Activated CD8-positive, alpha-beta memory T cell treated with anti-CD3 and anti-CD28 coated beads for 4 hours (primary cell): ENCODE measurements at regions not wholly inside any gene's neighbourhood (a gene's known extent, or its start where the extent isn't known, plus 50 kb on each side); places are given as distances from the start of the nearest gene placed in this dataset.
"Not testable (repeated sequence)": the region's sequence is repeated elsewhere in the genome, so short reads cannot be mapped to it uniquely, and the experiment has no call there.

Experiments
- DNase-seq, 2 donors: peaks; one replicate each; pipeline ENCODE4 v3.0.0-alpha.2; 2020; ENCODE audit warnings: low read depth in 2 of 2

DNA sequence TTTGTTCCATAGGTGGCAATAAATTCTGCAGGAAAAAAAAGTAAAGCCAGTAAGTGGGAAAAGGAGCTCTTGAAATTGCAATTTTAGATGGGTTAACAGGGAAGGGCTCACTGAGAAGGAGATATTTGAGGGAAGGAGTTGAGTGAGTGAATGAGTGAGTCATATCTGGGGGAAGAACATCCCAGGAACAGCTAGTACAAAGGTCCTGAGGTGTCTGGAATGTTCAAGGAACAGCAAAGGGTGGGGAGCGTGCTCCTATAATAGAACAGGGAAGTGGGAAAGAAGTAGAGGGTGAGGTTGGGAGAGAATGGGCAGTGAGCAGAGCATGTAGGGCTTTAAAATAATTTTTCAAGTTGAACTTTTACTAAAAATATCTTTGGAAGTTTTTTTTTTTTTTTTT, 68.0 kb upstream of the PSME4 start:
- no peak for DNase-seq

DNA sequence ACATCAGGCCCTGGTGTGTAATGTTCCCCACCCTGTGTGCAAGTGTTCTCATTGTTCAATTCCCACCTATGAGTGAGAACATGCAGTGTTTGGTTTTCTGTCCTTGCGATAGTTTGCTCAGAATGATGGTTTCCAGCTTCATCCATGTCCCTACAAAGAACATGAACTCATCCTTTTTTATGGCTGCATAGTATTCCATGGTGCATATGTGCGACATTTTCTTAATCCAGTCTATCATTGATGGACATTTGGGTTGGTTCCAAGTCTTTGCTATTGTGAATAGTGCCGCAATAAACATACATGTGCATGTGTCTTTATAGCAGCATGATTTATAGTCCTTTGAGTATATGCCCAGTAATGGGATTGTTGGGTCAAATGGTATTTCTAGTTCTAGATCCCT, 60.5 kb upstream of the PSME4 start:
- not testable (repeated sequence) for DNase-seq

DNA sequence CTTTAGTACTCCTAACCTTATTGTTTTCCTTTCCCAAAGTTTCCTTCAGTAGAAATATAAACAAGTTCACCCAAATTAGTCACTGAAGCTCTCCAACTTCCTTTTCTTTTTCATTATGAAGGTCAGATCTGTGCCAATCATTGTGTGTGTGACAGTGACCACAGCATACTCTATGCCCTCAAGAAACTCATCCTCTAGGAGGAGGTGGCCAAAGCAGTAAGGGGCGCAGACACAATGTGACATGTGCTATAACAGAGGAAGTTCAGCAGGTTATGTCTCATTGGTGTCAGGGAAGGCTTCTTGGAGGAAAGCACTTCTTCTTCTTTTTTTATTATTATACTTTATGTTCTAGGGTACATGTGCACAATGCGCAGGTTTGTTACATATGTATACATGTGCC, 60.0 kb upstream of the PSME4 start:
- no peak for DNase-seq

DNA sequence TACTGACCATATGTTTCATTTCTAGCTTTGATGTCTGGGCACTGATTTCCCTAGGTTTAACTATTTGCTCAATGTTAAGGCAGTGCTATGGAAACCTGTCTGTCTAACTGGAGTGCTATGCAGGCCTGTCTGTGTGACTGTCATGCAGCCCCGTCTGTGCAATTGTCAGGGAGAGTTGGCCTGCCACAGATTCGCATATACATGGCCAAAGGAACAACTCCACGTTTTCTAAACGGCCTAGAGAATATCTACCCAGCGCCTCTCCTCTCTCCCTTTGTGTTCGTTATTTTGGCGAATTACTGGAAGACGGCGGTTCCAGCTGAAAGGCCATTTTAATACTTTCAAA, 59.6 kb upstream of the PSME4 start:
- DNase-seq, result no peak

DNA sequence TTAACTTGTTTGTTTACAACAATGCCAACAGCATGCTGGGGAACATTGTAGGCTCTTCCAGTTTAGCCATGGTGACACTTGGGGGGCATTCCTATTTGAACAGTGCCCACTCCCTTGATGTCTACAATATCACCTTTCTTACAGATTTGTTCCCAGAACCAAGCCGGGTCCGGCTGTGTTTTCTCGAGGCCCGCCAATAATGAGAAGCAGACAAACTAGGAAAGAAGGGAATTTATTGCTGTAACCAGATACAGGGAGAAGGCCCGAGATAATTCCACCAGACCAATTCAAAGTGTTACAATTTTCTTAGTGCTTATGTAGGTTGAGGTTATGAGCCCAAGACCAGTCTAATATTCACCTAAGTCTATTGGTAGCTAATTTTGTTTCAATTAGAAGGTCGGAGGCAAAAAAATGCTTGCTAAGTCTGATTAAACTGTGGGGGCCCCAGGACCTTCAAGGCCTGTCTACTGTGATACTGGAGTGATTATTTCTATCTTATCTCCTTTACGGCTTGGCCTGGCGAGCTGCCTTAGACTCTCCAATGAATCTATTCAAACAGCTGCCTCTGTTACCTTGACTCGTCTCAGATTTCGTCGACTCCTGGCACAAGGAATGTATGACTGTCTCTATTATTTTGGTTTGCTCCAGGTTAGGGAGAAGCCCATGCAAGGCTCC, 59.1 kb upstream of the PSME4 start:
- DNase-seq, result no peak

DNA sequence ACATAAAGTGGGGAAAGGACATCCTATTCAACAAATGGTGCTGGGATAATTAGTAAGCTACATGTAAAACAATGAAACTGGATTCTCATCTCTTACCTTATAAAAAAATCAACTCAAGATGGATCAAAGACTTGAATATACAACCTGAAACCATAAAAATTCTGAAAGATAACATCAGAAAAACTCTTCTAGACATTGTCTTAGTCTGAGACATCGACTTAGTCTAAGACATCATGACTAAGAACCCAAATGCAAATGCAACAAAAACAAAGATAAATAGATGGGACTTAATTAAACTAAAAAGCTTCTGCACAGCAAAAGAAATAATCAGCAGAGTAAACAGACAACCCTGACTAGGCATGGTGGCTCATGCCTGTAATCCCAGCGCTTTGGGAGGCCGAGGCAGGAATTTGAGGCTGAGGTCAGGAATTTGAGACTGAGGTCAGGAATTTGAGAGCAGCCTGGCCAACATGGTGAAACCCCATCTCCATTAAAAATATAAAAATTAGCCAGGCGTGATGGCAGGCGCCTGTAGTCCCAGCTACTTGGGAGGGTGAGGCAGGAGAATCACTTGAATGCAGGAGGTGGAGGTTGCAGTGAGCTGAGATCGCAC, 54.8 kb upstream of the PSME4 start:
- DNase-seq, result not testable (repeated sequence)

DNA sequence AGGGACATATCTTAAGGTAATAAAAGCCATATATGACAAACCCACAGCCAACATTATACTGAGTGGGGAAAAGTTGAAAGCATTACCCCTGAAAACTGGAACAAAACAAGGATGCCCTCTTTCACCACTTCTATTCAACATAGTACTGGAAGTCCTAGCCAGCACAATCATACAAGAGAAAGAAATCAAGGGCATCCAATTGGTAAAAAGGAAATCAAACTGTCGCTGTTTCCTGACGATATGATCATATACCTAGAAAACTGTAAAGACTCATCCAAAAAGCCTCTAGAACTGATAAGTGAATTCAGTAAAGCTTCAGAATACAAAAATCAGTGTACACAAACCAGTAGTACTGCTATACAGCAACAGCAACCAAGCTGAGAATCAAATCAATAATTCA, 53.8 kb upstream of the PSME4 start:
- DNase-seq, result no peak

DNA sequence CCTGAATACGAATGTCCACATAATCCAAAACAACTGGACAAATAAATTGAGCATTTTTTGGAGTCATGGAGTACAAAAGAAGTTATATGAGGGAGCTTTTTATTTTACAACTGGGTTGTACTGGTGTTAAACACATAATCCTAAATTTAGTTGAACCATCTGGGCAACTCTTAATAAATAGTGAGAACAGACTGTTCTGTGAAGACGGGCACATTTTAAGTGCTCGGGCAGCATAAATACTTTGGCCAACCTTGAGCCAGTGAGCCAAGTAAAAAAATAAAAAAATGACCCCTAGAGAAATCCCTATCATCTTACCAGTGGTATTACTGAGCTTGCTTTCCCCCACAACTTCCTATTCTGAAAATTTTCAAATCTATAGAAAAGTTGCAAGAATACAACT, 50.9 kb upstream of the PSME4 start:
- no peak for DNase-seq

DNA sequence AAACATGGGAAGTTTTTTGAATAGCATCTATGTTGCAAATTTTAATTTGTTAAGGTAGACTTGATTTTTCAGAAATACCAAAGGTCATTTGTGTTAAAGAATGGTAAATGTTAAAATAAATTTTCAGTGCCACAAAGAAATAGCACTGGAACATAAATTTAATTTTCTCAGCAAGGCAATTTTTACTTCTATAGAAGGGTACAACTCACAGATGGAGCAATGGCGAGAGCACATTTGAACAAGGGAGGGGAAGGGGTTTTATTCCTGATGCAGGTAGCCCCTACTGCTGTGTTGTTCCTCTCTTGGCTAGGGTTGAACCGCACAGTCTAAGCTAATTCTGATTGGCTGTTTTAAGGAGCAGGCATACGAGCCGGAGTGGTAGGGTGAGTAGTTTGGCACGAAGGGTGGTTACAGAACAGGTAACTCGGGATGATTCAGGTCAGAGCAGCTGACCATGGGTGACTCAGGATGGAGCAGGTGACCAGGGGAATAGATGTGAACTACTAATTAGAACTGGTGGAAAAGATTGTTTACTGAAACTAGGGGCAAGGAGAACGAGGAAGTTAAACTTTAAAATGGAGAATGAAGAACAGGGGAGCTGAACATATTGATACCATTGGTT, 50.1 kb upstream of the PSME4 start:
- no peak for DNase-seq
